WTC11 (cell line): ENCODE measurements at regions not wholly inside any gene's neighbourhood (a gene's known extent, or its start where the extent isn't known, plus 50 kb on each side); places are given as distances from the start of the nearest gene placed in this dataset.

Experiments
- ETV6 ChIP-seq: sonication (generic); formaldehyde crosslinking; IDR thresholded peaks from 2 replicates; pipeline ENCODE4 v1.8.1; 2022; ENCODE audit warnings: mild to moderate bottlenecking, missing genetic modification reagents
- JUN ChIP-seq: sonication (generic); formaldehyde crosslinking; IDR thresholded peaks from 2 replicates; pipeline ENCODE4 v1.8.0; 2023; ENCODE audit warnings: mild to moderate bottlenecking, missing genetic modification reagents
- SMAD4 ChIP-seq: sonication (generic); formaldehyde crosslinking; IDR thresholded peaks from 2 replicates; pipeline ENCODE4 v1.8.0; 2022; ENCODE audit warnings: mild to moderate bottlenecking, missing genetic modification reagents
- TF ChIP-seq, protein P1 (sequence below): sonication (generic); formaldehyde crosslinking; IDR thresholded peaks from 2 replicates; pipeline ENCODE4 v1.8.1; 2022; ENCODE audit warnings: low read depth, missing genetic modification reagents, borderline replicate concordance

DNA sequence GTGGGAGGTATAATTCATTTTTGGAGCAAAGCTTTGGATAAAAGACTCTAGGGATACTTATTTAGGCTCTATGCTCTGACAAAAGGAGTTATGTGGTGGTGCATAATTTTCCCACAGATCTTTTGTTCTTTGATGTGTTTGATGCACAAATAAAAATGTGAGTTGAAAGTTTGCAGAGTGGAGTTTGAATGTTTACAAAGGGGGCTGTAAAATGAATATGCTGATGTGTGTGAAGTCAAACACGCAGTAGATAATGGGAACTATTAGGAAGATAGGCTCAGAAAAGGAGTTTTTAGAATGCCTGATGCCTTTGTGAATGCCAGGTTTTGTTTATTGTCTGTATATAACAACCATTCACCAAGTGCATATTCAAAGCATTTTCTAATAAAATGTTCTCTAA lies 545.0 kb upstream of the EPHA7 start:
- TF ChIP-seq SMAD4 (CRISPR knock-in tag) (no peak), ETV6 (CRISPR knock-in tag) (no peak), JUN (CRISPR knock-in tag) (no peak)
- TF ChIP-seq, protein P1, sequence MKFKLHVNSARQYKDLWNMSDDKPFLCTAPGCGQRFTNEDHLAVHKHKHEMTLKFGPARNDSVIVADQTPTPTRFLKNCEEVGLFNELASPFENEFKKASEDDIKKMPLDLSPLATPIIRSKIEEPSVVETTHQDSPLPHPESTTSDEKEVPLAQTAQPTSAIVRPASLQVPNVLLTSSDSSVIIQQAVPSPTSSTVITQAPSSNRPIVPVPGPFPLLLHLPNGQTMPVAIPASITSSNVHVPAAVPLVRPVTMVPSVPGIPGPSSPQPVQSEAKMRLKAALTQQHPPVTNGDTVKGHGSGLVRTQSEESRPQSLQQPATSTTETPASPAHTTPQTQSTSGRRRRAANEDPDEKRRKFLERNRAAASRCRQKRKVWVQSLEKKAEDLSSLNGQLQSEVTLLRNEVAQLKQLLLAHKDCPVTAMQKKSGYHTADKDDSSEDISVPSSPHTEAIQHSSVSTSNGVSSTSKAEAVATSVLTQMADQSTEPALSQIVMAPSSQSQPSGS (CRISPR knock-in tag): no peak
